ENCODE measurements at regions not wholly inside any gene's neighbourhood (a gene's known extent, or its start where the extent isn't known, plus 50 kb on each side); places are given as distances from the start of the nearest gene placed in this dataset.

DNA sequence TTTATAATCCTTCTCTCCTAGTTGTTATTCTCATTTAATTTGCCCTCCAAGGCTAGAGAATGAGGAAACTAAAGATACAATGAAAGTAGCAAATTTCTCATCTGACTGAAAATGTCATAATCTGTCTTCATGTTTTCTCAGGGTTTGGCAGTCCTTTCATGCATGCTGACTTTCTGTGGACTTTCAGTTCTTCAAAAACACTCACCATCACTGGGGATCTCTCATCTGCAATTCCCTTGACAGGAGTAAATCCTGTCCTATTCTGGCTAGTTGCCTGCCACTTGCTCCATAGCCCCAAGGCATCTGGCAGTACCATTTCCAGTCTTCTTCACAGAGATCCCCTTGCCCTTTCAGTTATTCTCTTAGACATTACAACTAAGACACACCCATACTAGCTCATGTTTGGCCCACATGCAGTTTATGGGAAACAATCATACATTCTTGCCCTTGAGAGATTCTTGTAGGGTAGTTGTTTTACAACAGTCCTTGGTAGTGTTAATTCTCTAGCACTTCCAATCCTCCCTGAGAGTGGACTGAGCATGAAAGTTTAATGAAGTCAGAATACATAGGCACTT, 449.7 kb upstream of the KLHL4 start:
- Mint-ChIP-seq H3K27me3 (no peaks in the 10 kb centered on the region), H3K9me3 (peaks cover 0 to 4% (median 0%) of the 10 kb centered on the region in 3 donors), H3K4me1 (no peaks in the 10 kb centered on the region), H3K4me3 (no peak overlapping the region), H3K36me3 (no peaks in the 10 kb centered on the region), H3K27ac (no peak overlapping the region)
- POLR2A ChIA-PET = no interaction called here
- DNase-seq (no peak), ATAC-seq (replicated peaks in 1 of 4) (no peak)
- Histone ChIP-seq H3K4me1 (ENCODE audit: control insufficient read depth in 1 of 2, extremely low read depth in 1 of 2, insufficient read depth in 2 of 2, low read length in 2 of 2) (no peaks in the 10 kb centered on the region), H3K4me3 (ENCODE audit: control insufficient read depth in 1 of 2, extremely low read depth in 1 of 2, low read length in 1 of 2) (no peak overlapping the region), H3K9me3 (no peaks in the 10 kb centered on the region), H3K27me3 (replicated peaks in 1 of 2; ENCODE audit: control insufficient read depth in 2 of 2, extremely low read depth in 1 of 2, insufficient read depth in 2 of 2, low read length in 1 of 2) (no peaks in the 10 kb centered on the region), H3K27ac (ENCODE audit: low read length) (no peak overlapping the region), H3K36me3 (ENCODE audit: control insufficient read depth in 2 of 2, extremely low read depth in 1 of 2, insufficient read depth in 1 of 2, low read length in 1 of 2) (no peaks in the 10 kb centered on the region)
- CTCF ChIA-PET = no interaction called here

- Mint-ChIP-seq H3K4me1 (no peaks in the 10 kb centered on the region), H3K9me3 (no peaks in the 10 kb centered on the region), H3K27ac (no peak overlapping the region), H3K27me3 (peaks cover 0 to 7% of the 10 kb centered on the region in 2 donors), H3K36me3 (no peaks in the 10 kb centered on the region), H3K4me3 (no peak overlapping the region)
- no peaks in the 10 kb centered on the region for H3K9me3 ChIP-seq
- no peak overlapping the region for H3K27ac ChIP-seq (ENCODE audit: low read length)
- ATAC-seq (replicated peaks in 1 of 4) (no peak), DNase-seq (no peak)
- no peaks in the 10 kb centered on the region for H3K27me3 ChIP-seq (replicated peaks in 1 of 2; ENCODE audit: control insufficient read depth in 2 of 2, extremely low read depth in 1 of 2, insufficient read depth in 2 of 2, low read length in 1 of 2)
- H3K36me3 ChIP-seq (ENCODE audit: control insufficient read depth in 2 of 2, extremely low read depth in 1 of 2, insufficient read depth in 1 of 2, low read length in 1 of 2) = no peaks in the 10 kb centered on the region
- POLR2A ChIA-PET = no interaction called here
- CTCF ChIA-PET = no interaction called here
- WGBS (ENCODE audit: insufficient coverage) = no CpG with 5 or more reads among the region's 5 CpGs
- no peaks in the 10 kb centered on the region for H3K4me1 ChIP-seq (ENCODE audit: control insufficient read depth in 1 of 2, extremely low read depth in 1 of 2, insufficient read depth in 2 of 2, low read length in 2 of 2)
- no peak overlapping the region for H3K4me3 ChIP-seq (ENCODE audit: control insufficient read depth in 1 of 2, extremely low read depth in 1 of 2, low read length in 1 of 2)
Observed at GRCh38 chrX:87078231-87078630, 439.4 kb upstream of the KLHL4 start.

DNA sequence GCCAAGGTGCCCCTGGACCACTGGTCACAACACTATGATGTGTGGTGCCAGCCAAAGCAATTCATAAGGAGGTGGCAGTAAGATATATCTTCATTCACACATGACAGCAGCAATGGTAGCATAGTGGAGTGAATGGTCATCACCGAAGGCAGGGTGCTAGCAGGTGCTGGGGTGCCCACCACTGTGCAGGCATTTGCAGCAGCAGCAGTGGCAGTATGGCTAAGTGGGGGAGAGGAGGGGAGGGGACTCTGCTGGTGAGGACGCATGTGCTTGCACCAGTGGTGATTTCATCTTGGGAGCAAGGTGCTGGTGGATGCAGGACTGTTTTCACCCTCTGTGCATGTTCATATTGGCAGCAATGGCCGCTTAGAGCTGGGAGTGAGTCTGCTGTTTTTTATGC, 419.1 kb upstream of the KLHL4 start:
- Mint-ChIP-seq H3K27me3 (peaks cover 0 to 9% of the 10 kb centered on the region in 2 donors), H3K27ac (no peak overlapping the region), H3K4me1 (no peaks in the 10 kb centered on the region), H3K4me3 (no peak overlapping the region), H3K36me3 (no peaks in the 10 kb centered on the region), H3K9me3 (peaks cover 0 to 8% (median 6%) of the 10 kb centered on the region in 3 donors)
- Histone ChIP-seq H3K36me3 (ENCODE audit: control insufficient read depth in 2 of 2, extremely low read depth in 1 of 2, insufficient read depth in 1 of 2, low read length in 1 of 2) (no peaks in the 10 kb centered on the region), H3K27ac (ENCODE audit: low read length) (no peak overlapping the region), H3K27me3 (replicated peaks in 1 of 2; ENCODE audit: control insufficient read depth in 2 of 2, extremely low read depth in 1 of 2, insufficient read depth in 2 of 2, low read length in 1 of 2) (no peaks in the 10 kb centered on the region), H3K4me3 (ENCODE audit: control insufficient read depth in 1 of 2, extremely low read depth in 1 of 2, low read length in 1 of 2) (no peak overlapping the region), H3K4me1 (ENCODE audit: control insufficient read depth in 1 of 2, extremely low read depth in 1 of 2, insufficient read depth in 2 of 2, low read length in 2 of 2) (no peaks in the 10 kb centered on the region), H3K9me3 (no peaks in the 10 kb centered on the region)
- ChIA-PET CTCF (no interaction called here), POLR2A (no interaction called here)
- DNase-seq (no peak), ATAC-seq (replicated peaks in 1 of 4) (no peak)
- 50% methylated on average over 1 of the region's 3 CpGs for WGBS (ENCODE audit: insufficient coverage)

DNA sequence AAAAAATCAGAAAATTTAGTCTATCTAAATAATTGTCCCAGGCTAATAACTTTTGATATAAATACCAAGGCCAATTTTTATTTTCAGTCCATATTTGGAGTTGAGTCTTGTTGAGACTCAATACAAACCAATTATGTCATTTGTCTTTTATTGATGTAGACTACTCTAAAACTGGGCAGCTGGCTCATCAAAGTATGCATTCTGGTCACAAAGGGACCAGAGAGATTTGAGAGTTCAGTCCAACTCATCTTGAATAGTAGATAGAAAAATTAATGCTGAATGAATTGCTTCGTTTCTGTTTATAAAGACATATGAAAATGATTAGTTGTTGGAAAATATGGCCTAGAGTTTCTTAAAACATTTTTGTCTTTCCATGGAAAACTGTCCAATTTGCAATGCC, 412.5 kb upstream of the KLHL4 start:
- H3K9me3 ChIP-seq = no peaks in the 10 kb centered on the region
- Mint-ChIP-seq H3K27ac (no peak overlapping the region), H3K4me1 (no peaks in the 10 kb centered on the region), H3K36me3 (no peaks in the 10 kb centered on the region), H3K4me3 (no peak overlapping the region), H3K27me3 (peaks cover 0 to 3% of the 10 kb centered on the region in 2 donors), H3K9me3 (peaks cover 0 to 3% (median 0%) of the 10 kb centered on the region in 3 donors)
- no peak overlapping the region for H3K4me3 ChIP-seq (ENCODE audit: control insufficient read depth in 1 of 2, extremely low read depth in 1 of 2, low read length in 1 of 2)
- no peaks in the 10 kb centered on the region for H3K27me3 ChIP-seq (replicated peaks in 1 of 2; ENCODE audit: control insufficient read depth in 2 of 2, extremely low read depth in 1 of 2, insufficient read depth in 2 of 2, low read length in 1 of 2)
- no peaks in the 10 kb centered on the region for H3K36me3 ChIP-seq (ENCODE audit: control insufficient read depth in 2 of 2, extremely low read depth in 1 of 2, insufficient read depth in 1 of 2, low read length in 1 of 2)
- H3K4me1 ChIP-seq (ENCODE audit: control insufficient read depth in 1 of 2, extremely low read depth in 1 of 2, insufficient read depth in 2 of 2, low read length in 2 of 2) = no peaks in the 10 kb centered on the region
- POLR2A ChIA-PET = no interaction called here
- no peak overlapping the region for H3K27ac ChIP-seq (ENCODE audit: low read length)
- DNase-seq (no peak), ATAC-seq (replicated peaks in 1 of 4) (no peak)
- CTCF ChIA-PET = interaction anchor here in 1 of 2 donors (0.5 kb wide), 1 partner anchor 81 kb away, joined by 3 read pairs; no protein-coding TSS in a partner anchor
- no CpG with 5 or more reads among the region's 1 CpG for WGBS (ENCODE audit: insufficient coverage)

GRCh38 chrX:87110142-87110541, 407.5 kb upstream of the KLHL4 start:
- H3K9me3 Mint-ChIP-seq = peaks cover 0 to 5% (median 5%) of the 10 kb centered on the region in 3 donors
- no peaks in the 10 kb centered on the region for H3K36me3 ChIP-seq (ENCODE audit: control insufficient read depth in 2 of 2, extremely low read depth in 1 of 2, insufficient read depth in 1 of 2, low read length in 1 of 2)
- H3K4me1 ChIP-seq (ENCODE audit: control insufficient read depth in 1 of 2, extremely low read depth in 1 of 2, insufficient read depth in 2 of 2, low read length in 2 of 2) = no peaks in the 10 kb centered on the region
- H3K4me3 Mint-ChIP-seq = no peak overlapping the region
- peaks cover 0 to 3% of the 10 kb centered on the region in 2 donors for H3K27me3 Mint-ChIP-seq
- H3K27ac ChIP-seq (ENCODE audit: low read length) = no peak overlapping the region
- H3K4me3 ChIP-seq (ENCODE audit: control insufficient read depth in 1 of 2, extremely low read depth in 1 of 2, low read length in 1 of 2) = no peak overlapping the region
- no peak for ATAC-seq (replicated peaks in 1 of 4)
- CTCF ChIA-PET = interaction anchor here in 1 of 2 donors (0.7 kb wide), 1 partner anchor 1298 kb away, joined by 3 read pairs; no protein-coding TSS in a partner anchor
- WGBS (ENCODE audit: insufficient coverage) = 100% methylated on average over 1 of the region's 2 CpGs
- POLR2A ChIA-PET = no interaction called here
- H3K9me3 ChIP-seq = no peaks in the 10 kb centered on the region
- no peak overlapping the region for H3K27ac Mint-ChIP-seq
- no peaks in the 10 kb centered on the region for H3K4me1 Mint-ChIP-seq
- DNase-seq = no peak
- no peaks in the 10 kb centered on the region for H3K36me3 Mint-ChIP-seq
- no peaks in the 10 kb centered on the region for H3K27me3 ChIP-seq (replicated peaks in 1 of 2; ENCODE audit: control insufficient read depth in 2 of 2, extremely low read depth in 1 of 2, insufficient read depth in 2 of 2, low read length in 1 of 2)

- Mint-ChIP-seq H3K27ac (no peak overlapping the region), H3K4me3 (no peak overlapping the region), H3K9me3 (no peaks in the 10 kb centered on the region), H3K4me1 (no peaks in the 10 kb centered on the region), H3K36me3 (no peaks in the 10 kb centered on the region), H3K27me3 (no peaks in the 10 kb centered on the region)
- Histone ChIP-seq H3K27ac (ENCODE audit: low read length) (no peak overlapping the region), H3K9me3 (no peaks in the 10 kb centered on the region), H3K27me3 (replicated peaks in 1 of 2; ENCODE audit: control insufficient read depth in 2 of 2, extremely low read depth in 1 of 2, insufficient read depth in 2 of 2, low read length in 1 of 2) (no peaks in the 10 kb centered on the region), H3K4me3 (ENCODE audit: control insufficient read depth in 1 of 2, extremely low read depth in 1 of 2, low read length in 1 of 2) (no peak overlapping the region), H3K36me3 (ENCODE audit: control insufficient read depth in 2 of 2, extremely low read depth in 1 of 2, insufficient read depth in 1 of 2, low read length in 1 of 2) (no peaks in the 10 kb centered on the region), H3K4me1 (ENCODE audit: control insufficient read depth in 1 of 2, extremely low read depth in 1 of 2, insufficient read depth in 2 of 2, low read length in 2 of 2) (no peaks in the 10 kb centered on the region)
- ChIA-PET POLR2A (no interaction called here), CTCF (no interaction called here)
- ATAC-seq (replicated peaks in 1 of 4) = no peak
- 80% methylated on average over 1 of the region's 18 CpGs for WGBS (ENCODE audit: insufficient coverage)
- DNase-seq = no peak
Observed at GRCh38 chrX:87140800-87141483, 376.7 kb upstream of the KLHL4 start.

All from T-cell (primary cell).